HG02610 (cell line): ENCODE measurements at regions not wholly inside any gene's neighbourhood (a gene's known extent, or its start where the extent isn't known, plus 50 kb on each side); places are given as distances from the start of the nearest gene placed in this dataset.

Experiments
- ATAC-seq: cut with Tn5 transposase; IDR thresholded peaks from one replicate; pipeline ENCODE4 v1.9.1; 2021; ENCODE audit warnings: mild to moderate bottlenecking, moderate library complexity; ENCODE audit not compliant: unreplicated experiment

GRCh38 chr2:104582471-104582870, 271.4 kb upstream of the POU3F3 start:
- ATAC-seq, result no peak

GRCh38 chr2:104583811-104584210, 270.1 kb upstream of the POU3F3 start:
- ATAC-seq, result no peak

DNA sequence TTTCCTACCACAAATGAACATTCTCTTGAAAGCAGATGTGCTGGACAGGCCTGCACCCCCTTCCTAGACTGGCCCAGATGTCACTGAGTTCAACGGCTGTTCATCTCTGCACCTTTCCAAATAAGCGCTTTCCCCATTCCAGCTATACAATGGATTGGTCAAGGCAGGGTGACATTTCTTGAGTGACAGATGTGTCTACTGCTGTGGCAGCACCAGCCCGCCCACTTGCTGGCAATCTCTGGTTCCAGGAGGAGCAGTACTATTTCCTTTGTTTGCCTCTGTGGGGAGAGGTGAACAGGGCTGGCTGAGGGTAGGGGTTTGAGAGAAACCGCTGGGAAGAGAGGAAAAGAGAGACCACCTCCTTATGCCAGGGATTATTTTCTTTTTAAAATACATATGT, 269.5 kb upstream of the POU3F3 start:
- no peak for ATAC-seq

DNA sequence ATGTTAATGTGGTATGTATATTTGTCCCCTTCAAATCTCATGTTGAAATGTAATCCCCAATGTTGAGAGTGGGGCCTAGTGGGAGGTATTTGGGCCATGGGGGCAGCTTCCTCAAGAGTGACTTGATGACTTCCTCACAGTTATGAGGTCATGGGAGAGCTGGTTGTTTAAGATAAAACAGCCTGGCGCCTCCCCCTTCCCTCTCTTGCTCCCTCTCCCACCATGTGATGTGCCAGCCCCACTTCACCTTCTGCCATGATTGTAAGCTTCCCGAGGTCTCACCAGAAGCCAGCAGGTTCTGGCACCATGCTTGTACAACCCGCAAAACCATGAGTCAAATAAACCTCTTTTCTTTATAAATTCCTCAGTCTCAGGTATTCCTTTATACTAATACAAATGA, 258.3 kb upstream of the POU3F3 start:
- no peak for ATAC-seq

DNA sequence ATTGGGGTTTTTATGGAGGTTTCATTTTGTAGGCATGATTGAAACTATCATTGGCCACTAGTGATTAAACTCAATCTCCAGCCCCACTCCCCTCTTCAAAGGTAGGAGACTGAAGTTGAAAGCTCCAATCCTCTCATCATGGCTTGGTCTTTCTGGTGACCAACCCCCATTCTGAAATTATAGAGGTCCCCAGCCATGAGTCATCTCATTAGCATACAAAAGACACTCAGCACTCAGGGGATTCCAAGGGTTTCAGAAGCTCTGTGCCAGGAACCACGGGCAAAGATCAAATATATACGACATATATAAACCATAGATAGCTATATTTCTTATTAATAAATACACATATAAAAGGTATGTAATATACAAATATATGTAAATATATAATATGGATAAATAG, 256.0 kb upstream of the POU3F3 start:
- ATAC-seq, result no peak

DNA sequence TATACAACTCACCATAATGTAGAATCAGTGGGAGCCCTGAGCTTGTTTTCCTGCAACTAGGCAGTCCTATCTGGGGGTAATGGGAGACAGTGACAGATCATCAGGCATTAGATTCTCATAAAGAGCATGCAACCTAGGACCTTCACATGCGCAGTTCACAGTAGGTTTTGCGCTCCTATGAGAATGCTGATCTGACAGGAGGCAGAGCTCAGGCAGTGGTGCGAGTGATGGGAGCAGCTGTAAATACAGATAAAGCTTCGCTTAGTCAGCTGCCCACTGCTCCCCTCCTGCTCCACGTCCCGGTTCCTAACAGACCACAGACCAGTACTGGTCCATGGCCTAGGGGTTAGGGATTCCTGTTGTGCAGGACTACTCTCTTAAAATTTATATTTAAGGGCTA, 255.3 kb upstream of the POU3F3 start:
- ATAC-seq, result no peak

- no peak for ATAC-seq
Measured at GRCh38 chr2:104599787-104600510, 254.0 kb upstream of the POU3F3 start.

DNA sequence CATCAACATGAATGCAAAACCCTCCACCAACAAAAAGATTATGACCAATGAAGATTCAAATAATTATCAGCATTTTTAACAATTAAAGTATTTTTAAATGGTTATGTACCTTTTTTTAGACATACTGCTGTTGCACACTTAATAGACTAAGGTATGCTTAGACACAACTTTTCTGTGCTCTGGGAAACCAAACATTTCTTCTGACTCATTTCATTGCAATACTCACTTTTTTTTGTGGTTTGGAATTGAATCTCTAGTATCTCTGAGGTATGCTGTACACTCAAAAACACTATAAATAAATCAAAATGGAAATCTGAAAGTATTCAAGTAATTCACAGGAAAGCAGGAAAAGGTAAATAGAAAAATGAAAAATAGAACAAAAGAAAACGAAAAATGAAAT, 247.9 kb upstream of the POU3F3 start:
- no peak for ATAC-seq

- ATAC-seq, result no peak
Measured at GRCh38 chr2:104616856-104617255, 237.1 kb upstream of the POU3F3 start.

GRCh38 chr2:104620801-104621200, 233.1 kb upstream of the POU3F3 start:
- ATAC-seq, result no peak

DNA sequence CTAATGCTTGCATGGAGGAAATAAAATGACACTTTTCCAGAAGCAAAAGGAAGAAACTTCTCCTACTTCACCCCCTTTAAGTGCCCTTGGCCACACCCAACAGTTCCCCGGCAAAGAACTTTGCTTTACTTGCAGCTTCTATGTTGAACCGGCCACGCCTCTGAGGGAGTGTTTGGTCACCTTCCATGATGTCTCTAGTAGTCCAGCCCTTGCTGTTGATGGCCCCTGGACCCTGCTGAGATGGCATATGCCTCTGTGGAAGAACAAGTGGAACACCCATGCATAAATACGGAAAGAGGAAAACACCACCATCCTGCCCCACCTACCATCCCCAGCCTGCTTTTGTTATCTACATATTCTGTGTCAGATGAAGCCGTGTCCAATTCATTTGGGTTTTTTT, 218.3 kb upstream of the POU3F3 start:
- ATAC-seq, result no peak

- no peak for ATAC-seq
Measured at GRCh38 chr2:104638190-104638858, 215.6 kb upstream of the POU3F3 start.

GRCh38 chr2:104638859-104639202, 215.1 kb upstream of the POU3F3 start:
- no peak for ATAC-seq

DNA sequence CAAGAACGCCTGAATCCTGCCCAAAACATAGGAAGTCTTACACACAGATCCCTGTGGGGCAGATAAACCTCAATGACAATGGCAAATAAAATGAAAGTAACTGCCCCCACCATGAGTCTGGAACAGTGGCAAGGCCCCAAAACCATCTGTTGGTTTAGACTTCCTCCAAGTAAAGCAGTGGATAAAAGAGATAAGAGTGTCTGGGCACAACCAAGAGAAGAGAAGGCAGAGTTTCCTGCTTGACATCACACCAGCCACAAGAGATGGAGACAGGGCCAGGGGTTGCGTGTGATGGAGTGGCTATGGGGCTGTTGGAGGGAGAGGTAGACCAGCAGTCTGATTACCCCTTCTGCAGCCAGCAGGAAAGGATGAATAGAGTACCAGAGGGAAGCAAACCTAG, 212.1 kb upstream of the POU3F3 start:
- ATAC-seq, result no peak

GRCh38 chr2:104648376-104648775, 205.5 kb upstream of the POU3F3 start:
- no peak for ATAC-seq

DNA sequence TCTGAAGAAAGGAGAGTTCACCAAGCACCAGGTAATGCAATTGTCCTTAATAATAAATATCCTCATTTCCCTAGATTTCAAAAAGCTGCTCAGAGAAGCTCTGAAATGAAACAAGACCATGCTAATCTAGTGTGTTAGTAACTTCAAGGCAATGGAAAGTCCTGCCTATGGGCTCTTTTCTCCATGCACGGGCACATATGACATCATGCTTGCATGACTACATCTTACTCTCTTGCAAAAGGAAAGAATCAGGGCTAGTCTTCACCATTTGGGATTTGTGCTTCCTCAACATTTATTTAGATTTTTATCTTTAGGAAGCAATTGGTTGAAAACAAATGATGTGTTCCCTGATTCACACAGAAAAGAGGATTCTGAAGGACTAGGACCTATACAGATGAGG, 204.0 kb upstream of the POU3F3 start:
- no peak for ATAC-seq

DNA sequence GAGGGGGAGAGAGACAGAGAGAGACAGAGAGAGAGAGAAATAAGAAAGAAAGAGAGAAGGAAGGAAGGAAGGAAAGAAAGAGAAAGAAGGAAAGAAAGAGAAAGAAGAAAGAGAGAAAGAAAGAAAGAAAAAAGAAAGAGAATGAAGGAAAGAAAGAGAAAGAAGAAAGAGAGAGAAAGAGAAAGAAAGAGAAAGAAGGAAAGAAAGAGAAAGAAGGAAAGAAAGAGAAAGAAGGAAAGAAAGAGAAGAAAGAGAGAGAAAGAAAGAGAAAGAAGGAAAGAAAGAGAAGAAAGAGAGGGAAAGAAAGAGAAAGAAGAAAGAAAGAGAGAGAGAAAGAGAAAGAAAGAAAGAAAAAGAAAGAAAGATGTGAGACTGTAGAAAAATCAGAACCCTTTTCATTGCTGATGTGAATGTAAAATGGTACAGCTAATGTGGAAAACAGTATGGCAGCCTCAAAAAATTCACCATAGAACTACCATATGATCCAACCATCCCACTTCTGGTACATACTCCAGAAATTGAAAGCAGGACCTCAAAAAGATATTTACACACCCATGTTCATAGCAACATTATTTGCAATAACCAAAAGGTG, 203.4 kb upstream of the POU3F3 start:
- no peak for ATAC-seq

DNA sequence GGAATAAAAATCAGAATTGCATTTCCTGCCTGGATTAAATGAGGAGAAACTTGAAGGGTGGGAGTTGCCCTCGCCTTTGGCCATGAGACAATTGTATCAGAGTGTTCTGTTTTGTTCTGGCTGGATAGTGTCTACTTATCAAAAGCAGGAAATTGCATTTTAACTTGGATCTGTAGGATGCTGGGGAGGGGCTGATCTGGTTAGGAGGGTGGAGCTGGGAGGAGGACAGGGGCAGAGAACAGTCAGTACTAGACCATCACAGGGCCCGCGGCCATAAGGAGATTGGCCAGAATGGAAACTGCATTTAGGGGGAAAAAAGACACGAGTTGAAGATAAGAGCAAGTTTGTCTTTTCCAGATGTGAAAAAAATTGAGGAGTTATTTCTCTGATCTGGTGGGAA, 199.1 kb upstream of the POU3F3 start:
- ATAC-seq, result no peak

DNA sequence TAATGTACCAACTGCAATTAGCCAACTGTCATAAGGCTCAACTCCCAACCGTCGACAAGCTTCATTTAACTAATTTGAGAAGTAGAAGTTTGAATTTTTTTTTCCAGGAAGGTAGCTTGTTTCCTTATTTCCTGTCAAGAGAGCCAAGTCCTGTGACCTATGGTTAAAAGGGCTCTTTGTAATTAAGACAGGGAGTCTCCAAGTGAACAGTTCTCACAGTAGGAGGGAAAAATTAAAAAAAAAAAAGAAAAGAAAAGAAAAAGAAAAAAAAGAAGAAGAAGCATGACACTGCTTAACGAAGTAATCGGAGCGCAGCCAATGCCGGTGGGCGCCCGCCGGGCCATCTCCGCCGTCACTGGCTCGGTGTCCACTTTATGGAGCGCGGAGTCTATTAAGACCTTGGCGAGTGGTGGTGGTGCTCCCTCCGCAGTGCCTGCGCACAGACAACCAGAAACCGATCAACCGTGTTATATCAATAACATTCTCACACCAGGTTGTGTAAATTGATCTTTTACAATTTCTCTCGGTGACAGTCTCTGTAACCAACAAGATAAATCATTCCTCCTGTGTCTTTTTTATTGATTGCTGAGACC, 197.2 kb upstream of the POU3F3 start:
- no peak for ATAC-seq

DNA sequence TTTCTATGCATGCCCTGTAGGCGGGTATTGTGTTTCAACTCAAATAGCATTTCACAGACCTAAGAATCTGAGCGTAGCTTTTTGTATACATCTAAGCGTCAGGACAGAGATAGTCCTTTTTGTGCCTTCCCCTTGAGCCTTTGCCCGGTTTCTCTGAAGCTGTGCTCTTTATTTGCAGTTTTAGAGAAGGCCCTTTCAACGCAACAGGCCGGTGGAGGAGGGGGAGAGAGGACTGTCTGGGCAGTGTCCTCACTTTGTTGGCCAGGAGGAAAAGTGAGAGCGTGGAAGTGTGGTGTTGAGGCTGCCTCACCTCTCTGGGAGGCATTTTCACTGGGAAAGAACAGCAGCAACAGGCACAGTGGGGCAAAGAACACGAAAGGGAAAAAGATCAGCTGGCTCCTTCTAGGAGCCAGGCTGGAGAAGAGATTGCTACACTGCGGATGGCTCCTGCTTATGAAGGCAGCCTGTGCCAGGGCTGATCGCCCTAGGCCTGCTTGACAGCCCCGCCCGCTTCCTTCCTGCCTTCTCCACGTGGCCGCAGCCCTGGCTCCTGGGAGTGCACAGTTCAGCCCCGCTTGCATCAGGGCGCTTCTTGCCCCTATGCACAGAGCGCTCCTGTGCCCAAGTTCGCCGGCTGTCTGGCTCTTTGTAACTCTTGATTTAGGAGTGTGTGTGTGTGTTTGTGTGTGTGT, 195.6 kb upstream of the POU3F3 start:
- ATAC-seq, result no peak

DNA sequence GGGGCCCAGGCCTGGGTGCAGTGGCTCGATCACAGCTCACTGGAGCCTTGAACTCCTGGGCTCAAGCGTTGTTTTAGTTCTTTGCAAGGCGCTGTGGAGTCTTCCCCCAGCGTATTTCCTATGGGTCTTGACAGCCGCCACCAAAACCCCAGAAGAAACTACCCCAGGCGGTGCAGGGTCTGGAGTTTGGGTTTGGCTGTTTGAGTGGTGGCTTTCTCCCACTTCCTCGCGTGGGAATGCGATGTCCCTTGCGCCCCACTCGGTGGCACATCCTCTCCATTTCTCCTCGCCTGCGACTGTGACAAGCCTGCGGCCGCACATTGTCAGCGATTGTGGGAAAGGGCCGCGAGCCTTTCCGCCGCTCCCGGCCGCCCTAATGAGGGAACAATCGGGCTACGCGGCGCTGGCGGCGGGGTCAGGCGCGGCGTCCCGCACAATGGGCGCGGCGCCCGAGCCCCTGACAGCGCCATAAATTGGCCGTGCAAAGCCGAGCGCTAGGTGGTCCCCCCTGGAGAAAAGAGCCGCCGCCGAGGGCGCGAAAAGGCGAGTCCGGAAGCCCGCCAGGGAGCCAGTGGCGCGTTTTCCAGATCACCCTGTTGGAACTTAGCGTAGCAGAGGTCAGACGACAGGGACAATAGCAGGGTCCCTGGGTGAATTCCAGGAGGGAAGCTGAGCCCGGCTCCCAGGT, 194.9 kb upstream of the POU3F3 start:
- no peak for ATAC-seq
